GM21717 (cell line): ENCODE measurements at regions not wholly inside any gene's neighbourhood (a gene's known extent, or its start where the extent isn't known, plus 50 kb on each side); places are given as distances from the start of the nearest gene placed in this dataset.
"Not testable (repeated sequence)": the region's sequence is repeated elsewhere in the genome, so short reads cannot be mapped to it uniquely, and the experiment has no call there.

Experiments used
- ATAC-seq: cut with Tn5 transposase; IDR thresholded peaks from one replicate; pipeline ENCODE4 v1.9.1; 2021; ENCODE audit warnings: mild to moderate bottlenecking, moderate library complexity; ENCODE audit not compliant: unreplicated experiment

DNA sequence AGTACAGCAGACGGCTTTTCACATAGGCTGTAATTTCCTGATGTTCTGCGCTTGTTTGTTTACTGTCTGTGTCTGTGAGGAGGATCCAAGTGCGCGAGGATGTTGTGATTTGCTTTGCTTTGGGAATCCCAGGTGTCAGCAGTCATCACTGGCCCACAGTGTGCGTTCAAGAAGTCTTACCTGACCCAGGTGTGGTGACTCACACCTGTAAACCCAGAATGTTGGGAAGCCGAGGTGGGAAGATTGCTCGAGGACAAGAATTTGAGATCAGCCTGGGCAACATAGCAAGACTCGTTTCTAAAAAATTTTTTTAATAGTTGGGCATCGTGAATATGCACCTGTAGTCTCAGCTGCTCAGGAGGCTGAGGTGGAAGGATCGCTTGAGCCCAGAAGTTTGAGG, 110.7 kb downstream of the CRLF3 start:
- ATAC-seq, result not testable (repeated sequence)

DNA sequence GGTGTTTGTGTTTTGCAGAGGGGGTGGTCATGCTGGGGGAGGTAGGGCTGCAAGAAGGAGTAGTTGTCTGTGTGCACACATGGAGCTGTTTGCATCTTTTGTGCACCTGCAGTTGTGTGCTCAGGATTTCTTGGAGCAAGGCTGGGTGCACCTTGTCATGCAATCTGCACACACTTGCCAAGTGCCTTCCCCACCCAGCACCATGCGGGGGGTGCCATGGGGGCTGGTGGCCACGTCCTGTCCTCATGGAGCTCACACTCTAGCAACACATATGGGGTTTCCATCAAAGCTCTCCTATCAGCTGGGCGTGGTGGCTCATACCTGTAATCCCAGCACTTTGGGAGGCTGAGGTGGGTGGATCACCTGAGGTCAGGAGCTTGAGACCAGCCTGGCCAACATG, 111.6 kb downstream of the CRLF3 start:
- not testable (repeated sequence) for ATAC-seq

- ATAC-seq, result not testable (repeated sequence)
Measured at GRCh38 chr17:30711626-30712507, 112.6 kb downstream of the CRLF3 start.

- ATAC-seq, result not testable (repeated sequence)
Measured at GRCh38 chr17:30711176-30711575, 113.3 kb downstream of the CRLF3 start.

GRCh38 chr17:30710276-30711088, 114.0 kb downstream of the CRLF3 start:
- ATAC-seq, result not testable (repeated sequence)

DNA sequence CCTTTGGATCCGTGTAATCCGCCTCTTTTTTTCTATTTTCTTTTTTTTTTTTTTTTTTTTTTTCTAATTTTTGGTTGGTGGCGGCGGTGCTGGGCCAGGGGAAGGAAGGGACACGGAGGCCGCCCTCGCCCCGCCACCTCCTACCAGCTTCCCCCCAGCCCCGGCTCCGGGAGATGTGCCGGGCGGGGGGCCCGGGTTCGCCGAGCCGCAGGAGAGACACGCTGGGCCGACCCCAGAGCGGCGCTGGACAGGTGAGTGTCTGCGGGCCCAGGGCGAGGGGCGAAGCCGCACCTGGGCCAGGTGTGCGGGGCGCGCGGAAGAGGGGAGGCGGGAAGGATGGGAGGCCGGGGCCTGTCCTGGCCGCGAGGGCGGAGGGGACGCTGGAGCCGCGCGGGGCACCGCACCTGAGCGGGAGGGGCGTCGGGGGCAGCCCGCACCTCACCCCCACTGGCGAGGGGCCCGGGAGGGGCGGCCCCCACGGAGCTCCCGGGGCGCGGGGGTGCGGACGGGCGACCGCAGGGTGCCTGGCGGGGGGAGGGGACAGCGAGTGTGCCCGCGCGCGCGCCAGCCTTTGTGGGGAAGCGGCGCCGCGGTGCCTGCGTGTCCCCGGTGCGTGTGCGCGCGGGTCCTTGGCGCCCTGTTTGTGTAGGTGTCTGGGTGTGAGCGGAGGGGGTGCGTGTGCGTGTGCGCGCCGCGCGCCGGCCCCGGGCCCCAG, 114.8 kb downstream of the CRLF3 start:
- ATAC-seq, result not testable (repeated sequence)

- ATAC-seq, result not testable (repeated sequence)
Measured at GRCh38 chr17:30709096-30709495, 115.4 kb downstream of the CRLF3 start.

DNA sequence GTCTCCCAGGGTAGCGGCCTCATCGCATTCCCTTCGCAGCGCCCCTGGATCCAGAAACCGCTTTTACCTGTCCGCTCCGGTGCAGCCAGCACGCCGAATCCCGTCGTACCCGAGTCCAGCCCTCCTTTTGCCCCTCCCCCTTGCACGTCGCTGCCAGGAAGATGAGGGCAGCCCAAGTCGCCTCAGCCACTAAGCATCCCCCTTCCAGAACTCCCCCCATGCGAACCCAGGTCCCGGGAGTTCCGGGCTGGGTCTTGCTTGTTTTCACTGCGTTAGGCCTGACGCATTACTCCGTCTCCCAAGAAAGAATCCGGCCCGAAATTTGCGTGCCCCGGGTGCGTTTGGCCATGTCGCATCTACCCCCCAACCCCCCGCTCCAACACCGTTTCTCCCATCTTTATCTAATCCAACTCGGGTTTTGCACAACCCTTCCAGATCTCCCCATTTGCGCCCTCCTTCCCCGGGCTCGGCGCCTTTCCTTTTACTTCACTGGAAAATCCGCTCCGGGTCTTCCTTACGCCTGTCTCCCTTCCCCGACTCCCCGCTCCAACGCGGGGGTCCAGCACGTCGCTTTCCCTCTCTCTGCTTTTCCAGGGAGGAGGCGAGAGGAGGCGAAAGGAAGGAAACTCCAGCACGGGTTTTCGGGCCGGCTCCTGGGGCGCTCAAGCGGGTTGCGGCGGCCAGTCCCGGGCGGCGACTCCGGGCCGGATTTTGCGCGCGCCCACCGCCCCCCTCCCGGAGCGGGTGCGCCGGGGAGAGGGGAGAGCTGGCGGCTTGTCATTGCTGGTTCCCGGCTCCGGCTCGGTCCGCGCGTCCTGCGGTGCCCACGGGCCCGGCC, 116.0 kb downstream of the CRLF3 start:
- ATAC-seq, result peak; percentile 45

DNA sequence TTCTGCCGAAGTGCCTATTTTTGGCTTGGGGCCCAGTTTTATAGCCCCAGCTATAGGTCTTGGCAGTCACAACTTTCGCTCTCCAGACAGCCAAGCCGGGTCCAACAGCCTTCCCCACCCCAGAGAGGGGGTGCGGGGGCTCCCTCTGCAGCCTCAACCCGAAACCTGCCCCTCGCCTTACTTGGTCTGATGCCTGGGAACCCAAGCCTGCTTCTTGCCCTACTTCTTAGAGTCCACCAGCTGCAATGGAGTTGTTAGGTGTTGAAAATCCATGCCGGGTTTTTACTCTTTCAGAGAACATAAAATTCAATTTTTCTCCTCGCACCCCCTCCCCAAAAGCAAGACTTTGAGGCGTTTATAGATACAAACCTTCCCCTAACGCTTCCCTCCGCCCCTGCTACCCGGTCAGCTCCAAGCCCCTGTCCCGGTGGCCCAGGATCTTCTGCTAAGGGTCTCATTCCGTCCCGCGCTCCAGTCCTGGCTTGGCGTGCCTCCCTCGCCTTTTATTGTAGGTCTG, 116.7 kb downstream of the CRLF3 start:
- ATAC-seq, result not testable (repeated sequence)

- ATAC-seq, result not testable (repeated sequence)
Measured at GRCh38 chr17:30706461-30707335, 117.8 kb downstream of the CRLF3 start.

GRCh38 chr17:30706004-30706403, 118.5 kb downstream of the CRLF3 start:
- not testable (repeated sequence) for ATAC-seq

DNA sequence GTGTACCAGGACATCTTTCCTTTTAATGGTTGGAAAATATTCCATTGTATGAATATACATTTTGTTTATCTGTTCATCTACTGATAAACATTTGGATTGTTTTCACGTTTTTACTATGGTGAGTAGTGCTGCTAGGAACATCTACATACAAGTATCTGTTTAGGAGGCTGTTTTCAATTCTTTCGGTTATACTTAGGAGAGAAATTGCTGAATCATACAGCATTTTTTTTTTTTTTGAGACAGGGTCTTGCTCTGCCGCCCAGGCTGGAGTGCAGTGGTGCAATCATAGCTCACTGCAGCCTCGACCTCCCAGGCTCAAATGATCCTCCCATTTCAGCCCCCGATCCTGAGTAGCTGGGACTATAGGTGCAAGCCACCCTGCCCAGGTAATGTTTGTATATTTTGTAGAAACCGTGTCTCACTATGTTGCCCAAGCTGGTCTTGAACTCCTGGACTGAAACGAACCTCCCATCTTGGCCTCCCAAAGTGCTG, 122.9 kb downstream of the CRLF3 start:
- ATAC-seq, result no peak

DNA sequence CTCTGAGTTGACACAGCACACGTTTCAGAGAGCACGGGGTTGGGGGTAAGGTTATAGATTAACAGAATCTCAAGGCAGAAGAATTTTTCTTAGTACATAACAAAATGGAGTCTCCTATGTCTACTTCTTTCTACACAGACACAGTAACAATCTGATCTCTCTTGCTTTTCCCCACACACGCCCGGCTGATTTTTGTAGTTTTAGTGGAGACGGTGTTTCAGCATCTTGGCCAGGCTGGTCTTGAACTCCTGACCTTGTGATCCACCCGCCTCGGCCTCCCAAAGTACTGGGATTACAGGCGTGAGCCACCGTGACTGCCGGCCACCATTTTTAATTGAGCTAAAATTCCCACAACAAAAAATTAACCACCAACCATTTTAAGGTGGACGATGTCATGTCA, 123.7 kb downstream of the CRLF3 start:
- not testable (repeated sequence) for ATAC-seq

GRCh38 chr17:30697619-30698460, 126.7 kb downstream of the CRLF3 start:
- ATAC-seq, result not testable (repeated sequence)

DNA sequence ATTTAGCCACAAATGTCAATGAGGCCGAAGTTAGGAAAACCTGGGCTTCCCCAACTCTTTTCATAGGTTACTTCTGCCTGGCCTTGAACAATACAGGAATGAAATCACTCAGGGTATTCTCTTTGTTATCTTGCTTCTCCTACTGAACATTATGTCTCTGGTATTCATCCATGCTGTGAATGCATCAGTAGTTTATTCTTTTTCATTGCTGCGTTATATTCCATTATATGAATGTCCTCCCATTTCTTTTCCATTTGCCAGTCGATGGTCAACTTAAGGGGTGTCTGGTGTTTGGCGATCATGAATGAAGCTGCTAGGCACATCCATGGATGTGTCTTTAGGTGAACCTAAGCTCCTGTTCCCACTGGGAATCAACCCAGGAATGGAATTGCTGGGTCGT, 128.3 kb downstream of the CRLF3 start:
- ATAC-seq, result no peak

- not testable (repeated sequence) for ATAC-seq
Measured at GRCh38 chr17:30695265-30695811, 129.2 kb downstream of the CRLF3 start.

DNA sequence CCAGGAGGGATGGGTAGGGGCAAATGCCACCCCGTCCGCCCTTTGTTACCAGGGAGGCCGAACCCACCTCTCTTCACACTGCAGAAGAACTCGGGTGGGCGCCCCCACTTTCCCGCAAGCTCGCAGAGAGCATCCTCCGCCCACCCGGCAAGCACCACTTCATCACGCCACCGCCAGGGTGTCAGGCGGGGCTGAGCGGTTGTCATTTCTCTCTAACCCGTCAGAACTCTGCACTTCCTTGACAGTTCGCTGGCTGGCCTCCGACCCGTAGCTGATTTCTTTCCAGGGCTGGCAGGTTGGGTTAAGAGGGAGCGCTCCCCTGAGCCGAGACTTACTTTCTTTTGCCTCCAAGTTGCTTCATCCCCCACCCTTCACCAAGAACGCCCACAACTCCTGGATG, 130.7 kb downstream of the CRLF3 start:
- not testable (repeated sequence) for ATAC-seq
